Mesodermal cell (in vitro differentiated cells): ENCODE measurements at regions not wholly inside any gene's neighbourhood (a gene's known extent, or its start where the extent isn't known, plus 50 kb on each side); places are given as distances from the start of the nearest gene placed in this dataset.
"Not testable (repeated sequence)": the region's sequence is repeated elsewhere in the genome, so short reads cannot be mapped to it uniquely, and the experiment has no call there.

Source experiments
- H3K27ac ChIP-seq: 2 replicates; pipeline ENCODE4 v1.7.0; 2013; ENCODE audit warnings: mild to moderate bottlenecking, low read depth, low read length, moderate library complexity; ENCODE audit not compliant: severe bottlenecking
- H3K36me3 ChIP-seq: 2 replicates; pipeline ENCODE4 v1.7.1; 2013; ENCODE audit warnings: mild to moderate bottlenecking, low read length, moderate library complexity; ENCODE audit not compliant: control insufficient read depth, insufficient read depth
- H3K4me1 ChIP-seq: one replicate; pipeline ENCODE4 v1.7.1; 2013; ENCODE audit warnings: mild to moderate bottlenecking, low read length; ENCODE audit not compliant: insufficient read depth, control insufficient read depth, poor library complexity, severe bottlenecking
- H3K4me3 ChIP-seq: 2 replicates; pipeline ENCODE4 v1.7.0; 2013; ENCODE audit warnings: low read length, control low read depth, mild to moderate bottlenecking; ENCODE audit not compliant: insufficient read depth, poor library complexity, severe bottlenecking; ENCODE audit errors: extremely low read depth
- H3K9me3 ChIP-seq: 2 replicates; pipeline ENCODE4 v1.7.1; 2013; ENCODE audit warnings: mild to moderate bottlenecking, low read length, moderate library complexity; ENCODE audit not compliant: control insufficient read depth
- WGBS, 2 experiments: methylation state at CpG; one replicate each; pipeline ENCODE4 v1.1.5; 2013; ENCODE audit warnings: missing lambda C conversion rate in 2 of 2; ENCODE audit not compliant: insufficient coverage in 2 of 2; 5-methylcytosine and 5-hydroxymethylcytosine counted together

DNA sequence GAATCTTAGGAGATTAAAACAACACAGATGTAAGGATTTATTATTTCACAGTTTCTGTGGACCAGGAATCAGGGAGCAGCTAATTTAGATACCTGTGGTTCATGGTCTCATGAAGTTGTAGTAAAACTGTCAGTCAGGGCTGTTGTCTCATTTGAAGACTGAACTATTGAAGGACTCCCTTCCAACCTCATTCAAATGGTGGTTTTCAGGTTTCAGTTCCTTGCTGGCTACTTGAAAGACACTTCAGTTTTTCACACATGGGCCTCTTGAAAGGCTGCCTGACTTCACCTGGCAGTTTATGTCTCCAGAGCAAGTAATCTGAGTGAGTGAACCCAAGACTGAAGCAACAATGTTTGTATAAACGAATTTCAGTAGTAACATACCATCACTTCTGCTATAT, 915.9 kb downstream of the PLA2G4A start:
- no peak overlapping the region for H3K27ac ChIP-seq
- no peaks in the 10 kb centered on the region for H3K4me1 ChIP-seq
- no peaks in the 10 kb centered on the region for H3K9me3 ChIP-seq
- no peaks in the 10 kb centered on the region for H3K36me3 ChIP-seq
- no peak overlapping the region for H3K4me3 ChIP-seq
- no CpG with 5 or more reads among the region's 1 CpG for WGBS, 2 experiments

DNA sequence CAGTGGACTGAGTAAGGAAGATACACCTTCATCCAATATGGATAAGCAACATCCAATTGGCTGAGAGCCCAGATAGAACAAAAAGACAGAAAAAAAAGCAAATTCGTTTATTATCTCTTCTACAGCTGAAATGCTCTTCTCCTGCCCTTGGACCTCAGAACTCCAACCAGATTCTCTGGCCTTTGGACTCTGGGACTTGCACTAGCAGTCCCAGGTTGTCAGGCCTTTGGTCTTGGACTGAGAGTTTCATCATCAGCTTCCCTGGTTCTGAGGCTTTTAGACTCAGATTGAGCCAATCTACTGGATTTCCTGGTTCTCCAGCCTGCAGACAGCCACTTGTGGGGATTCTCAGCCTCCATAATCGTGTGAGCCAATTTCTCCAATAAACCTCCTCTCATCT, 926.8 kb downstream of the PLA2G4A start:
- WGBS, 2 experiments, result 63 to 87% methylated on average over 2 of the region's 2 CpGs
- Histone ChIP-seq H3K9me3 (no peaks in the 10 kb centered on the region), H3K4me3 (no peak overlapping the region), H3K36me3 (no peaks in the 10 kb centered on the region), H3K4me1 (no peaks in the 10 kb centered on the region), H3K27ac (no peak overlapping the region)

DNA sequence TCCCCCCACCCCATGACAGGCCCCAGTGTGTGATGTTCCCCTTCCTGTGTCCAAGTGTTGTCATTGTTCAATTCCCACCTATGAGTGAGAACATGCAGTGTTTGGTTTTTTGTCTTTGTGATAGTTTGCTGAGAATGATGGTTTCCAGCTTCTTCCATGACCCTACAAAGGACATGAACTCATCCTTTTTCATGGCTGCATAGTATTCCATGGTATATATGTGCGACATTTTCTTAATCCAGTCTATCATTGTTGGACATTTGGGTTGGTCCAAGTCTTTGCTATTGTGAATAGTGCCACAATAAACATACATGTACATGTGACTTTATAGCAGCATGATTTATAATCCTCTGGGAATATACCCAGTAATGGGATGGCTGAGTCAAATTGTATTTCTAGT, 927.9 kb downstream of the PLA2G4A start:
- H3K36me3 ChIP-seq, H3K27ac ChIP-seq, H3K4me3 ChIP-seq, H3K9me3 ChIP-seq, H3K4me1 ChIP-seq: not testable (repeated sequence)
- no CpG with 5 or more reads among the region's 1 CpG for WGBS, 2 experiments

DNA sequence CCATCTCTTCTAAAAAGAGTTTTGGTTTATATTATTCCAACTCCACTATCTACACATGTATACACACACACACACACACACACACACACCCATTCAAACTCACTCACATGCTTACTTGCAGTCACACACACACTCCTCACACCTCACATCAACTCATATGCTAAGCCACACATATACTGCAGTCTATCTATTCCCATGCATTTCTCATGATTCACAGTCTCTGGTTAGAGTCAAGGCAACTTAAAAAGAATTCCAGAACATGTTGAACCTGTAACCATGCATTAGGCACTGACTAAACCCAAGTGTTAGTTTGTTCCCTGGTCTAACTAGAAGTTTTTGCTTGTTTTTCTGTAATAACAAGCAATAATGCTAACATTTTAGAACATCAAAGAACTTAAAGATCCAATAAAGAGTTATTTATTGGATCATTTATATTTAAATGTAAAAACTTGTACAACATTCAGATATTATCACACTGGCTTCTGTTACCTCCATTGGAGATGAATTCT, 931.1 kb downstream of the PLA2G4A start:
- Histone ChIP-seq H3K9me3 (no peaks in the 10 kb centered on the region), H3K4me3 (no peak overlapping the region), H3K4me1 (no peaks in the 10 kb centered on the region), H3K36me3 (no peaks in the 10 kb centered on the region), H3K27ac (no peak overlapping the region)

DNA sequence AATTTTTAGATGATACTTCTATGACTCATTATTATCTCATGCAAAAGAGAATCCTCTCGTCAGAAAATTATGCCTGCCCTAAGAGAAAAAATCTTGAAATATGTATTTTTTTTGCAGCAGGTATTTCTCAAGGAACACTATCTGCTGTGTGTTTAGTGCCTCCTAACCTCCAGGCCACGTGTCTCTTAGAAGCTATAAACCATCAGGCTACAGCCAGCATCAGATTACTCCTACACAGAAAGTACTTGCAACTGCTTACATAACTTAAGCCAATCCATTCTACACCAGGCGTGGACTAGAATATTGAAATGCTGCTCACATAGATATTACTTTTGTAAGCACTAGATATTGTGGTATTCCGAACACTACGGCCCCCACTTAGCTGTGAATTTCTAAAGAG, 933.4 kb downstream of the PLA2G4A start:
- no peak overlapping the region for H3K27ac ChIP-seq
- no peaks in the 10 kb centered on the region for H3K4me1 ChIP-seq
- WGBS, 2 experiments, result 50 to 100% methylated on average over 1 of the region's 5 CpGs
- H3K9me3 ChIP-seq, result no peaks in the 10 kb centered on the region
- no peak overlapping the region for H3K4me3 ChIP-seq
- H3K36me3 ChIP-seq, result no peaks in the 10 kb centered on the region

DNA sequence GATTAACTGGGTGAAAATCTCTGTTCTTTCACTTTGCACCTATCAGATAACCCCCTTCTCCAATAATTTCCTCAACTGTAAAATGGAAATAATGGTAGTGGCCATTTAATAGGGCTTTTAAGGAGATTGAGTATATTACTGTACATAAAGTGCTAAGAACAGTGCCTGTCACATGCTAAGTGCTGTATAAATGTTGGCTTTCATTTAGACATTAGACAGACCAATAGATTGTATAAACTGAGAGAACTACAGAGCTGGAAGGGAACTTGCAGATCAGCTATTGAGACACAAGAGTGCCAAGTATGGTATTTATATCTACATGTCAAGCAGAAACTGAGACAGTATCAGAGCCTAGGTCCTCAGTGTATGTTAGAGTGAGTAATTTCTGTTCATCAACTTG, 934.7 kb downstream of the PLA2G4A start:
- Histone ChIP-seq H3K36me3 (no peaks in the 10 kb centered on the region), H3K9me3 (no peaks in the 10 kb centered on the region), H3K4me3 (no peak overlapping the region), H3K4me1 (no peaks in the 10 kb centered on the region), H3K27ac (no peak overlapping the region)

DNA sequence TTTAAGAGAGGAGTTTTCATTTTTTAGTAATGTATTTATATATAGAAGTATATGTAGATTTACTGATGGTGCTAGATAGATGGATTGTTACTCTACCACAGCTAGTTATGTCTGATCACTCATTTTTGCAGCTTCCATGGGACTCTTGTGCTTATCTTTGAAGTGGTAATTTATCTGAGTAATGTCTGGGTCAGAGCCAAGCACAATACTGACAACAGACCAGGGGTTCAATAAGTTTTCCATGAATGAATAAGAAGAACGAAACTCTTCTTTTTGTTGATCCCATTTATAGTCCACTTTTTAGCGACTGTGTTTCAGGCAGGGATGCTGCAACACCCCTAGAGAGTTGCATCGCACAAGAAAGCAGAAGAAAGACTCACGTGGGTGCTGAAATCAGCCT, 935.2 kb downstream of the PLA2G4A start:
- Histone ChIP-seq H3K27ac (no peak overlapping the region), H3K4me3 (no peak overlapping the region), H3K36me3 (no peaks in the 10 kb centered on the region), H3K4me1 (no peaks in the 10 kb centered on the region), H3K9me3 (no peaks in the 10 kb centered on the region)
- 89 to 97% methylated on average over 3 to 4 of the region's 4 CpGs for WGBS, 2 experiments

DNA sequence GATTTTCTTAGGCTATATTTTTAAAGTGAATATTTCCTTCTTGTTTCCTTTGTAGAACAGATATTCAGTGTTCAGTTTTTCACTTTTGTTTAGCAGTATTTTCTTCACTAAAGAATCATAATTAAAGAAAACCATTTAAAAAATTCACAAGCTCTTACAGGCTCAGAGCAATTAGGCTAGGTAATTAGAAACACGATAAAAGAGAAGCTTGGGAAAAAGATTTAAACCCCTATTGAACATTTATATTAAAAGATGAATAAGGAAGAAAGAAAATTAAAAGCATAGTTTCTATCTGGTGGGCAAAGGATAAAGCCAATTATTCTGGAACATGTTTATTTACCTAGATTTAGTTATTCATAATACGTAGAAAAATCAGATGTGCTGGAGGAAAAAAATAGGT, 942.6 kb downstream of the PLA2G4A start:
- Histone ChIP-seq H3K4me3 (no peak overlapping the region), H3K36me3 (no peaks in the 10 kb centered on the region), H3K4me1 (no peaks in the 10 kb centered on the region), H3K9me3 (no peaks in the 10 kb centered on the region), H3K27ac (no peak overlapping the region)
- no CpG with 5 or more reads among the region's 2 CpGs for WGBS, 2 experiments

DNA sequence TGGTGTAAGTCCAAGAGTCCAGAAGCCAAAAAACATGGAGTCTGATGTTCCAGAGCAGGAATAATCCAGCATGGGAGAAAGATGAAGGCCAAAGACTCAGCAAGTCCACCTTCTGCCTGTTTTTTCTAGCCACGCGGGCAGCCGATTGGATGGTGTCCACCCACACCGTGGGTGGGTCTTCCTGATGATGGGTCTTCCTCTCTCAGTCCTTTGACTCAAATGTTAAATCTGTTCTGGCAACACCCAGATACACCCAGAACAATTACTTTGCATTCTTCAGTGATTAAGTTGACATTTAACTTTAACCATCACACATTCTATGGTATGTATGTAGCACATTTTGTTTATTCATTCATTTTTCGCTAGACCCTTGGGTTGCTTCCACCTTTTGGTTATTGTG, 944.4 kb downstream of the PLA2G4A start:
- H3K4me3 ChIP-seq, result no peak overlapping the region
- H3K36me3 ChIP-seq, result no peaks in the 10 kb centered on the region
- H3K4me1 ChIP-seq, result no peaks in the 10 kb centered on the region
- H3K27ac ChIP-seq, result no peak overlapping the region
- H3K9me3 ChIP-seq, result no peaks in the 10 kb centered on the region
- 79 to 87% methylated on average over 3 to 4 of the region's 5 CpGs for WGBS, 2 experiments

DNA sequence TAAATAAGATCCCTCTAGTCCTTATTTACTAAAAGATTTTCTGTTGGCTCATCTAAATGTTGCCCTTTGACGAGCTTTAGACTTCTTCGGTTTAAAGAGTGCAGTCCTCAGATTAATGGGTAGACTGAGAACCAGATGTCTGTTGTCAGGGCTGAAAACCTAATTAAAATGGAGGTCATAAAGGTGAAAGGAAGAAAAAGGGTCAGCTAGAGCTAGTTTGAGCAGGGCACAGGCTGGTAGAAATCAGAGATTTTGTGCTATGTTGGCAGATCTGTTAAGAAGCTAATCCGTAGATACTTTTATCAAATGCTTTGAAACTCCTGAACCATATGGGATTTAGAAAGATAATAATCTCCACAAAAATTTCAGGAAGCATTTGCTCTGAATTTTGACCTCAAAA, 959.0 kb downstream of the PLA2G4A start:
- H3K9me3 ChIP-seq, result no peaks in the 10 kb centered on the region
- H3K27ac ChIP-seq, result no peak overlapping the region
- H3K4me3 ChIP-seq, result no peak overlapping the region
- no peaks in the 10 kb centered on the region for H3K4me1 ChIP-seq
- no peaks in the 10 kb centered on the region for H3K36me3 ChIP-seq
- 77 to 100% methylated on average over 2 of the region's 3 CpGs for WGBS, 2 experiments

DNA sequence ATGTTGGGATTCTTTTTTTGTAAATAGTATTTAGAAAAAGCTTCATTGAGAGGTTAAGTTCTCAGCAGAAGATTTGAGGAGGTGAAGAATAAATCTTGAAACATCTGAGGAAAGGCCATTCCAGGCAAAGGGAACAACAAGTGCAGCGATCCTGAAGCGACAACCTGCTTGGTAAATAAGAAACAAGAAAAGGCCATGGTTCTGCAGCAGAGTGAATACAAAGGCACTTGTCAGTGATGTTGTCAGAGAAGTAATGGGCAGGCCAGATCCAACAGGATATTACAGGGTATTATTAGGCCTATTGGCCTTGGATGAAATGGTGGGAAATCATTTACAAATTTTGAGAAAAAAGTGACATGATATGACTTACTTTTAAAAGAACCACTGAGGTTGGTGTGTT, 960.0 kb downstream of the PLA2G4A start:
- Histone ChIP-seq H3K4me1 (no peaks in the 10 kb centered on the region), H3K4me3 (no peak overlapping the region), H3K9me3 (no peaks in the 10 kb centered on the region), H3K36me3 (no peaks in the 10 kb centered on the region), H3K27ac (no peak overlapping the region)
- WGBS, 2 experiments, result 92 to 100% methylated on average over 2 of the region's 2 CpGs

DNA sequence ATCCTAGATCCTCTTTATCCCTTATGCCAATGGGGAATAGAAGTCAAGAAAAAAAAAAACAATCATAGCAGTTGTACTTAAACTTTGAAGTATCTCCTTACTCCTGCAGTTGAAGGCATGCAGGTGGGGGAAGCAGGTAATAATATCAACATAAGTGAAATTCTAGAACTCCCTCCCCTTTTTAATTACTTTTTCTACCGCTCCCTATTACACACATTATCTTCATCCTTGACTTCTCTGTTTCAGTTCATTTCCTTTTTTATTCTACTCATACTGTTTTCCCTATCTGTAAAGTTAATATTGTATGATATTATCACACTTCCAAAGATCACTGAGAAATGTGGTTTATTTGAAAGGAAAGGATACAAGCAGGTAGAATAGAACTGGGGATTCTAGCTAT, 962.0 kb downstream of the PLA2G4A start:
- no peaks in the 10 kb centered on the region for H3K9me3 ChIP-seq
- H3K4me3 ChIP-seq, result no peak overlapping the region
- no peaks in the 10 kb centered on the region for H3K36me3 ChIP-seq
- H3K4me1 ChIP-seq, result no peaks in the 10 kb centered on the region
- no peak overlapping the region for H3K27ac ChIP-seq
- 100% methylated on average over 1 of the region's 1 CpG; no CpG with 5 or more reads in 1 of the 2 experiments for WGBS, 2 experiments
